Esophagus muscularis mucosa (tissue), 4 donors: ENCODE measurements at regions not wholly inside any gene's neighbourhood (a gene's known extent, or its start where the extent isn't known, plus 50 kb on each side); places are given as distances from the start of the nearest gene placed in this dataset.

Experiments
- DNase-seq: peaks from one replicate; pipeline ENCODE4 v3.0.0-alpha.2; 2017; ENCODE audit errors: extremely low spot score
- H3K27ac ChIP-seq, 4 donors: fragments of 200-600 bp; sonication (generic); replicated peaks in 1 of 4; 1 replicate in 3 of 4; 2 replicates in 1 of 4; pipeline ENCODE4 v1.5.1; 2016 to 2019; ENCODE audit warnings: mild to moderate bottlenecking in 1 of 4
- H3K27me3 ChIP-seq, 4 donors: fragments of 200-600 bp; sonication (generic); one replicate each; pipeline versions ENCODE4 v1.5.1 to v1.6.0; 2016 to 2019
- H3K36me3 ChIP-seq, 4 donors: fragments of 200-600 bp; sonication (generic); one replicate each; pipeline ENCODE4 v1.5.1; 2016 to 2019
- H3K4me1 ChIP-seq, 4 donors: fragments of 200-600 bp; sonication (generic); one replicate each; pipeline ENCODE4 v1.5.1; 2016 to 2019
- H3K4me3 ChIP-seq, 4 donors: fragments of 200-600 bp; sonication (generic); 1 replicate in 2 of 4; 2 replicates in 2 of 4; pipeline ENCODE4 v1.5.1; 2016 to 2019; ENCODE audit warnings: mild to moderate bottlenecking in 4 of 4, moderate library complexity in 1 of 4
- H3K9me3 ChIP-seq, 4 donors: fragments of 200-600 bp; sonication (generic); 1 replicate in 3 of 4; 2 replicates in 1 of 4; pipeline ENCODE4 v1.5.1; 2016 to 2019
- CTCF ChIP-seq, 3 experiments: fragments of 200-600 bp in 2 of 3; fragments of 450-650 bp in 1 of 3; sonication (generic) in 2 of 3; IDR thresholded peaks; one replicate each; pipeline ENCODE4 v1.5.1; 2017 to 2019; ENCODE audit warnings: antibody characterized with exemption in 3 of 3, mild to moderate bottlenecking in 2 of 3, moderate library complexity in 1 of 3
- EP300 ChIP-seq: sonication (generic); formaldehyde crosslinking; IDR thresholded peaks from one replicate; pipeline ENCODE4 v1.6.1; 2017; ENCODE audit warnings: antibody characterized with exemption
- POLR2A ChIP-seq: fragments of 450-650 bp; IDR thresholded peaks from one replicate; pipeline ENCODE4 v1.6.1; 2017; ENCODE audit warnings: antibody characterized with exemption, moderate library complexity, mild to moderate bottlenecking, low read depth
- POLR2AphosphoS5 ChIP-seq, 2 donors: sonication (generic); formaldehyde crosslinking; IDR thresholded peaks; one replicate each; pipeline ENCODE4 v1.6.1; 2017; ENCODE audit warnings: antibody characterized with exemption in 2 of 2
- WGBS: methylation state at CpG from one replicate; pipeline ENCODE4 v1.1.5; 2018; 5-methylcytosine and 5-hydroxymethylcytosine counted together
- intact Hi-C: fragments of 100-400 bp; cut with DNase I; formaldehyde crosslinking; loops from one replicate; pipeline ENCODE4 v1.15.1; 2023

GRCh38 chr2:219929835-219930234 is 302.4 kb downstream of the SLC4A3 start:
- Histone ChIP-seq H3K9me3 (no peaks in the 10 kb centered on the region), H3K4me3 (no peak overlapping the region), H3K4me1 (no peaks in the 10 kb centered on the region), H3K27me3 (peaks cover 0 to 7% (median 0%) of the 10 kb centered on the region in 4 donors), H3K27ac (no peak overlapping the region), H3K36me3 (no peaks in the 10 kb centered on the region)
- intact Hi-C loops, result no loop called here
- TF ChIP-seq POLR2AphosphoS5 (IDR thresholded peaks at IDR 0.05) (no peak), POLR2A (no peak), CTCF (IDR thresholded peaks at IDR 0.05) (no peak), EP300 (no peak)
- DNase-seq, result peak; percentile 10
- 66% methylated on average over 5 of the region's 5 CpGs for WGBS

GRCh38 chr2:219939647-219940046 is 312.2 kb downstream of the SLC4A3 start:
- intact Hi-C loops, result no loop called here
- Histone ChIP-seq H3K4me1 (no peaks in the 10 kb centered on the region), H3K4me3 (no peak overlapping the region), H3K27ac (no peak overlapping the region), H3K27me3 (no peaks in the 10 kb centered on the region), H3K9me3 (no peaks in the 10 kb centered on the region), H3K36me3 (no peaks in the 10 kb centered on the region)
- DNase-seq, result peak; percentile 91
- TF ChIP-seq POLR2AphosphoS5 (IDR thresholded peaks at IDR 0.05), result no peak
- TF ChIP-seq POLR2A, result no peak
- no peak for TF ChIP-seq EP300
- no peak for TF ChIP-seq CTCF (IDR thresholded peaks at IDR 0.05)
- 86% methylated on average over 1 of the region's 1 CpG for WGBS

- Histone ChIP-seq H3K4me3 (no peak overlapping the region), H3K36me3 (no peaks in the 10 kb centered on the region), H3K27ac (no peak overlapping the region), H3K9me3 (no peaks in the 10 kb centered on the region), H3K27me3 (no peaks in the 10 kb centered on the region), H3K4me1 (no peaks in the 10 kb centered on the region)
- 82% methylated on average over 4 of the region's 4 CpGs for WGBS
- intact Hi-C loops, result no loop called here
- TF ChIP-seq POLR2A (no peak), POLR2AphosphoS5 (IDR thresholded peaks at IDR 0.05) (no peak), CTCF (IDR thresholded peaks at IDR 0.05) (no peak), EP300 (no peak)
- DNase-seq, result no peak
Observed at GRCh38 chr2:219944866-219945265, 317.4 kb downstream of the SLC4A3 start.

- Histone ChIP-seq H3K27me3 (no peaks in the 10 kb centered on the region), H3K36me3 (no peaks in the 10 kb centered on the region), H3K4me1 (no peaks in the 10 kb centered on the region), H3K9me3 (no peaks in the 10 kb centered on the region), H3K4me3 (no peak overlapping the region), H3K27ac (no peak overlapping the region)
- DNase-seq, result no peak
- WGBS, result 58% methylated on average over 1 of the region's 1 CpG
- intact Hi-C loops, result no loop called here
- no peak for TF ChIP-seq POLR2AphosphoS5 (IDR thresholded peaks at IDR 0.05)
- no peak for TF ChIP-seq EP300
- no peak for TF ChIP-seq CTCF (IDR thresholded peaks at IDR 0.05)
- TF ChIP-seq POLR2A, result no peak
Observed at GRCh38 chr2:219946021-219946420, 318.6 kb downstream of the SLC4A3 start.

DNA sequence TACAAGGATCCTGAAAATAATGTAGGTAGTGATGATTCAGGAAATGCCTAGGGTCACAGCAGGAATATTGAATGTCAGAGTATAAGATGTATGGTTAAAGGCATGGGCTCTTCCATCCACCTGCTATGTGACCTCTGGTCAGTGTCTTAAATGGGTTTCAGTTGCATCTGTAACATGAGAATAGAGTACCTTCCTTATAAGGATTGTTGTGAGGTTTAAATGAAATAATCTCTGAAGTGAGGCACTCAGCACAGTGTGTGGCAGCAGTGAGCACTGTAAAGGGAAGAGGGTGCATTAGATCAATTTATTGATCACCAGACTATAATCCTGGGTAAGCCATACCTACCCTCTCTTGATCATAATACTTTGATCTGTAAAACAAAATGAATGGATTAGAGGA is 319.1 kb downstream of the SLC4A3 start:
- Histone ChIP-seq H3K4me3 (no peak overlapping the region), H3K27me3 (no peaks in the 10 kb centered on the region), H3K27ac (no peak overlapping the region), H3K36me3 (no peaks in the 10 kb centered on the region), H3K4me1 (no peaks in the 10 kb centered on the region), H3K9me3 (no peaks in the 10 kb centered on the region)
- no peak for DNase-seq
- intact Hi-C loops, result no loop called here
- no peak for TF ChIP-seq CTCF (IDR thresholded peaks at IDR 0.05)
- TF ChIP-seq EP300, result no peak
- TF ChIP-seq POLR2AphosphoS5 (IDR thresholded peaks at IDR 0.05), result no peak
- no peak for TF ChIP-seq POLR2A
